GM12875 (cell line): ENCODE measurements at regions not wholly inside any gene's neighbourhood (a gene's known extent, or its start where the extent isn't known, plus 50 kb on each side); places are given as distances from the start of the nearest gene placed in this dataset.

Experiments used
- H3K4me3 ChIP-seq: one replicate; pipeline ENCODE4 v1.5.1; 2011; ENCODE audit warnings: low read depth, low read length, control low read depth
- CTCF ChIP-seq: IDR thresholded peaks from 2 replicates; pipeline ENCODE4 v1.5.1; 2011; ENCODE audit warnings: low read depth, mild to moderate bottlenecking, control low read depth, inconsistent platforms, low read length, moderate library complexity, borderline replicate concordance; ENCODE audit not compliant: insufficient read depth

GRCh38 chr14:97903821-97904220 lies 1106.6 kb downstream of the VRK1 start:
- H3K4me3 ChIP-seq, result no peak overlapping the region
- TF ChIP-seq CTCF, result no peak

GRCh38 chr14:97912217-97912616 lies 1115.0 kb downstream of the VRK1 start:
- H3K4me3 ChIP-seq, result no peak overlapping the region
- TF ChIP-seq CTCF, result no peak

- H3K4me3 ChIP-seq, result no peak overlapping the region
- no peak for TF ChIP-seq CTCF
Observed at GRCh38 chr14:97916100-97916499, 1118.9 kb downstream of the VRK1 start.

- H3K4me3 ChIP-seq, result no peak overlapping the region
- no peak for TF ChIP-seq CTCF
Observed at GRCh38 chr14:97916669-97917568, 1119.7 kb downstream of the VRK1 start.

GRCh38 chr14:97920201-97920600 lies 1123.0 kb downstream of the VRK1 start:
- H3K4me3 ChIP-seq, result no peak overlapping the region
- no peak for TF ChIP-seq CTCF

GRCh38 chr14:97921296-97921695 lies 1124.1 kb downstream of the VRK1 start:
- H3K4me3 ChIP-seq, result no peak overlapping the region
- no peak for TF ChIP-seq CTCF
